ENCODE measurements at regions not wholly inside any gene's neighbourhood (a gene's known extent, or its start where the extent isn't known, plus 50 kb on each side); places are given as distances from the start of the nearest gene placed in this dataset.

DNA sequence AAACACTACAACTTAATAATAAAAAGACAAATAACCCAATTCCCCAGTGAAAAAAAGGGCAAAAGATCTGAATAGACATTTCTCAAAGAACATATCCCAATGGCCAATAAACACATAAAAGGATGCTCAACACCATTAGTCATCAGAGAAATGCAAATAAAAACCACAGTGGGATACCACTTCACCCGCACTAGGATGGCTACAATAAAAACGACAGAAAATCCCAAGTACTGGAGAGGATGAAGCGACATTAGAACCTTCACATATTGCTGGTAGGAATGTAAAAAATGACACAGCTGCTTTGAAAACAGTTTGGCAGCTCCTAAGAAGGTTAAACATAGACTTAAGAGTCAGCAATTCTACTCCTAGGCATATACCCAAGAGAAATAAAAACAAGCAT lies 140.6 kb upstream of the ARX start (continued):
- no peak for TF ChIP-seq MTA2 (IDR thresholded peaks at IDR 0.05; ENCODE audit: low read depth)
- TF ChIP-seq SIX5 (IDR thresholded peaks at IDR 0.05; ENCODE audit: borderline replicate concordance in 1 of 2, insufficient read depth in 1 of 2, low read depth in 1 of 2, low read length in 2 of 2): no peak
- no peak for TF ChIP-seq EP300 (IDR thresholded peaks at IDR 0.05; ENCODE audit: low read length)
- TF ChIP-seq ZNF311 (CRISPR knock-in tag; IDR thresholded peaks at IDR 0.05): no peak
- no peak for TF ChIP-seq HLTF (IDR thresholded peaks at IDR 0.05)
- TF ChIP-seq ZNF436 (CRISPR knock-in tag; IDR thresholded peaks at IDR 0.05): no peak
- TF ChIP-seq, protein P1, sequence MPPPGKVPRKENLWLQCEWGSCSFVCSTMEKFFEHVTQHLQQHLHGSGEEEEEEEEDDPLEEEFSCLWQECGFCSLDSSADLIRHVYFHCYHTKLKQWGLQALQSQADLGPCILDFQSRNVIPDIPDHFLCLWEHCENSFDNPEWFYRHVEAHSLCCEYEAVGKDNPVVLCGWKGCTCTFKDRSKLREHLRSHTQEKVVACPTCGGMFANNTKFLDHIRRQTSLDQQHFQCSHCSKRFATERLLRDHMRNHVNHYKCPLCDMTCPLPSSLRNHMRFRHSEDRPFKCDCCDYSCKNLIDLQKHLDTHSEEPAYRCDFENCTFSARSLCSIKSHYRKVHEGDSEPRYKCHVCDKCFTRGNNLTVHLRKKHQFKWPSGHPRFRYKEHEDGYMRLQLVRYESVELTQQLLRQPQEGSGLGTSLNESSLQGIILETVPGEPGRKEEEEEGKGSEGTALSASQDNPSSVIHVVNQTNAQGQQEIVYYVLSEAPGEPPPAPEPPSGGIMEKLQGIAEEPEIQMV (tag; conservative IDR thresholded peaks at IDR 0.05; ENCODE audit: low read depth): no peak

DNA sequence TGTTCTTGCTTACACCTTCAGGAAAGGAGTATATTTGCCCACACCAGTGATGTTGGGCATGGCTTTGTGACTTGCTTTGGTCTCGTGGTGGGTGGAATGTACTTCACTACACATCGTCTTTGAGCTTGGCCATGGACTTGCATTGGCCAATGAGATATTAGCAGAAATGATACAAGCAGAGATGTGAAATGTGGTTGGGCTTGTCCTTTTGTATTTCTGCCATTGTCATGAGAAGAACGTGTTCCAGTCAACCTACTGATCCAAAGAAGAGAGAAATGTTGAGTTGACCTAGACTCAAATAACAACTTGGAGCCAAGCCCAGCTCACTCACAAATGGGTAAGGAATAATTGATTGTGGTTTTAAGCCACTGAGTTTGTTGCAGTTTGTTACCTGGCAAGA lies 138.4 kb upstream of the ARX start:
- Histone ChIP-seq H3K4me3 (no peak overlapping the region), H3K79me2 (ENCODE audit: control insufficient read depth, insufficient read depth, low read length) (no peaks in the 10 kb centered on the region), H3K9me3 (replicated peaks; ENCODE audit: control insufficient read depth, insufficient read depth, low read depth, low read length) (no peaks in the 10 kb centered on the region), H4K20me1 (replicated peaks; ENCODE audit: control insufficient read depth, insufficient read depth, low read length) (no peaks in the 10 kb centered on the region), H3K27me3 (ENCODE audit: control insufficient read depth in 2 of 2, insufficient read depth in 2 of 2, low read length in 2 of 2) (no peaks in the 10 kb centered on the region), H3K9ac (ENCODE audit: insufficient read depth in 1 of 2, low read depth in 2 of 2, low read length in 2 of 2) (no peak overlapping the region), H3K9me1 (ENCODE audit: control insufficient read depth, insufficient read depth, low read length) (no peaks in the 10 kb centered on the region), H3K4me1 (replicated peaks in 1 of 2; ENCODE audit: control insufficient read depth in 2 of 2, insufficient read depth in 2 of 2, low read length in 2 of 2) (no peaks in the 10 kb centered on the region), H3K4me2 (ENCODE audit: insufficient read depth, low read length) (no peak overlapping the region), H3K36me3 (ENCODE audit: control insufficient read depth, insufficient read depth, low read length) (no peaks in the 10 kb centered on the region), H3K27ac (ENCODE audit: extremely low read depth, low read depth, low read length) (no peak overlapping the region), H2AFZ (ENCODE audit: low read depth, low read length) (no peak overlapping the region)
- no peak for FAIRE-seq
- no TSS peak for BruUV-seq (replicated peaks)
- 6% methylated on average over 2 of the region's 3 CpGs for WGBS (ENCODE audit: insufficient coverage, low coverage, missing lambda C conversion rate)
- TF ChIP-seq, protein P2, sequence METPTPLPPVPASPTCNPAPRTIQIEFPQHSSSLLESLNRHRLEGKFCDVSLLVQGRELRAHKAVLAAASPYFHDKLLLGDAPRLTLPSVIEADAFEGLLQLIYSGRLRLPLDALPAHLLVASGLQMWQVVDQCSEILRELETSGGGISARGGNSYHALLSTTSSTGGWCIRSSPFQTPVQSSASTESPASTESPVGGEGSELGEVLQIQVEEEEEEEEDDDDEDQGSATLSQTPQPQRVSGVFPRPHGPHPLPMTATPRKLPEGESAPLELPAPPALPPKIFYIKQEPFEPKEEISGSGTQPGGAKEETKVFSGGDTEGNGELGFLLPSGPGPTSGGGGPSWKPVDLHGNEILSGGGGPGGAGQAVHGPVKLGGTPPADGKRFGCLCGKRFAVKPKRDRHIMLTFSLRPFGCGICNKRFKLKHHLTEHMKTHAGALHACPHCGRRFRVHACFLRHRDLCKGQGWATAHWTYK (CRISPR knock-in tag; IDR thresholded peaks at IDR 0.05): no peak
- intact Hi-C loops (cut with micrococcal nuclease): no loop called here
- no peak for ATAC-seq
- in situ Hi-C loops (cut with MboI): no loop called here
- no peak for DNase-seq (ENCODE audit: extremely low read depth in 1 of 4, low spot score in 3 of 4)
- ChIA-PET POLR2A (no interaction called here), CTCF (ENCODE audit: low intra/inter-chr PET ratio) (no interaction called here)
